ENCODE measurements at regions not wholly inside any gene's neighbourhood (a gene's known extent, or its start where the extent isn't known, plus 50 kb on each side); places are given as distances from the start of the nearest gene placed in this dataset.
A peak's percentile ranks its signal among the peaks of the same experiment; 100 is the strongest.

DNA sequence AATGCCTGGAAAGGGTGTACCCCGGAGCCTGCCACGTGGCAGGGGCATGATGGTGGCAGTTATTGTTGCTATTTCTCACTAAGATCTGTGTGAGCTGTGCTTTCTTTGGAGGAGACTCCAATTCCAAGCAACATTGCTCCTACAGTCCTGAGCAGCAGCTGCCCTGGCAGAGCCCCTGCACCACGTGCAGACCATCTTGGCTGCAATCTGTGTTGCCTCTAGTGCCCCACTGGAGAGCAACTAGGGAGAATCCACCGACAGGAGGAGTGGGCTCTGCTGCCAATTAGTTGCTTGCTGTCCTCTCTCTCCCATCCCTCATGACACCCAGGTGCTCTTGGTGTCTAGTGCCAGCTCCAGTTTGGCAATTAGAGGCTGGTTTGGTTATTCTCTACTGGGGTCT is 116.0 kb downstream of the PXDC1 start:
- H3K9me3 Mint-ChIP-seq = peaks cover 0 to 2% (median 0%) of the 10 kb centered on the region in 5 donors
- Histone ChIP-seq H3K27ac (ENCODE audit: low read depth, low read length) (no peak overlapping the region), H3K27me3 (ENCODE audit: insufficient read depth, low read length, poor library complexity, severe bottlenecking) (no peaks in the 10 kb centered on the region), H3K9me3 (ENCODE audit: low read length) (no peaks in the 10 kb centered on the region), H3K4me3 (ENCODE audit: low read length) (no peak overlapping the region), H3K4me1 (ENCODE audit: insufficient read depth, low read length) (no peaks in the 10 kb centered on the region), H3K36me3 (ENCODE audit: insufficient read depth, low read length) (no peaks in the 10 kb centered on the region)
- peaks cover 2 to 20% of the 10 kb centered on the region in 2 donors for H3K27me3 Mint-ChIP-seq
- no peak overlapping the region for H3K4me3 Mint-ChIP-seq
- no peak for DNase-seq
- ChIA-PET CTCF (no interaction called here), POLR2A (no interaction called here)
- H3K27ac Mint-ChIP-seq = no peak overlapping the region
- H3K36me3 Mint-ChIP-seq = no peaks in the 10 kb centered on the region
- no peaks in the 10 kb centered on the region for H3K4me1 Mint-ChIP-seq

DNA sequence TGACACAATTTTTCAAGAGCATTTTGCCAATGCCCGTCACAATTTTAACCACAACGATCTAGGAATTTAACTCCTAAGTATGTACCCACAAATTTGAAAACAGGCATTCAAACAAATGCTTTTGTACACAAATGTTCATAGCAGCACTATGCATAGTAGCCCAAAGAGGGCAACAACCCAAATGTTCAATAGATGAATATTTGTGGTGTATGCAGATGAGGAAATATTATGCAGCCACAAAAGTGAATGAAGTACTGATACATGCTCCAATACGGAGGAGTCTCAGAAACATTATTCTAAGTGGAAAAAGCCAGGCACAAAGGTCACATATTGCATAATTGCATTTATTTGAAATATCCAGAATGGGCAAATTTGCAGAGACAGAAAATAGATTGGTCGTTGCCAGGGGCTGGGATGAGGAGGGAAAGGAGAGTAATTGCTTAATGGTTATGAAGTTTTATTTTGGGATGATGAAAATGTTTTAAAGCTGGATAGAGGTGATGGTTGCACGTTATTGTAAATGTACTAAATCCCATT is 117.2 kb downstream of the PXDC1 start:
- no peak overlapping the region for H3K4me3 Mint-ChIP-seq

DNA sequence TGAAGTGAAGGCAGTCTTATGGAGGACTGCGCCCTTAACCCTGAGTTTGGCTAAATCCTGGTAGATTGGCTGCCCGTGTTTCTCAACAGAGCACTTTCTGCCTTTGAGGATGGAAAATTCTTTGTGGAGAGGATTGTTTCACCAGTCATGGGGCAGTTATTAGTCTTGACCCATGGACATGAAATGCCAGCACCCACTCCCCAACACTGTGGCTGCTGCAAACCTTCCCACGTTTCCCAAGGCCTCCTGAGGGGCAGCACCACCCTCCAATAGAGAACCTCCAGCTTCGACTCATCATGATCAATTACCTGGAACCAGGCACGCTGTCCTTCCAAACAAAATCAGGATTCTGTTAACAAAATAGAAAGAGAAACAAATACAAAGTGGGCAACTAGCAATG is 117.8 kb downstream of the PXDC1 start:
- Mint-ChIP-seq H3K27ac (no peak overlapping the region), H3K27me3 (peaks cover 4 to 23% of the 10 kb centered on the region in 2 donors), H3K36me3 (no peaks in the 10 kb centered on the region), H3K4me3 (no peak overlapping the region), H3K9me3 (peaks cover 0 to 2% (median 0%) of the 10 kb centered on the region in 5 donors), H3K4me1 (no peaks in the 10 kb centered on the region)
- Histone ChIP-seq H3K27me3 (ENCODE audit: insufficient read depth, low read length, poor library complexity, severe bottlenecking) (no peaks in the 10 kb centered on the region), H3K9me3 (ENCODE audit: low read length) (no peaks in the 10 kb centered on the region), H3K36me3 (ENCODE audit: insufficient read depth, low read length) (no peaks in the 10 kb centered on the region), H3K4me1 (ENCODE audit: insufficient read depth, low read length) (no peaks in the 10 kb centered on the region), H3K4me3 (ENCODE audit: low read length) (no peak overlapping the region), H3K27ac (ENCODE audit: low read depth, low read length) (no peak overlapping the region)
- POLR2A ChIA-PET = no interaction called here
- no peak for DNase-seq
- CTCF ChIA-PET = no interaction called here

More for the DNA sequence above, 117.2 kb downstream of the PXDC1 start:
- Mint-ChIP-seq H3K4me1 (no peaks in the 10 kb centered on the region), H3K36me3 (no peaks in the 10 kb centered on the region), H3K9me3 (peaks cover 0 to 2% (median 0%) of the 10 kb centered on the region in 5 donors), H3K27me3 (peaks cover 4 to 23% of the 10 kb centered on the region in 2 donors), H3K27ac (no peak overlapping the region)
- DNase-seq = no peak
- Histone ChIP-seq H3K4me1 (ENCODE audit: insufficient read depth, low read length) (no peaks in the 10 kb centered on the region), H3K4me3 (ENCODE audit: low read length) (no peak overlapping the region), H3K9me3 (ENCODE audit: low read length) (no peaks in the 10 kb centered on the region), H3K27ac (ENCODE audit: low read depth, low read length) (no peak overlapping the region), H3K36me3 (ENCODE audit: insufficient read depth, low read length) (no peaks in the 10 kb centered on the region), H3K27me3 (ENCODE audit: insufficient read depth, low read length, poor library complexity, severe bottlenecking) (no peaks in the 10 kb centered on the region)
- CTCF ChIA-PET = no interaction called here
- POLR2A ChIA-PET = no interaction called here

DNA sequence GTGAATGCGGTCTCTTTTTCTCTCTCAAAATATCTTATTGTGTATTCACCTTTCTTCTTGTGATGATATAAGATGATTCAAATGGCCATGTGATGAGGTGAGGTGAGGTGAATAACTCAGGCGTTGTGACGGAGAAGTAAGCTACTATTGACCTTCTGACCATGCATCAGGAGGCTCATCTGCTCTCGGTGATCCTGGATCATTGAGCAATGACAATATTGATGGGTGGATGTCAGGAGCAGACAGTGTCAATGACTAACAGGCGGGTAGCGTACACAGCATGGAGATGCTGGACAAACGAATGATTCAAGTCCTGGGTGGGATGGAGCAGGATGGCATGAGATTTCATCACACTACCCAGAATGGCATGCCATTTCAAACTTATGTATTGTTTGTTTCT is 119.6 kb downstream of the PXDC1 start:
- H3K9me3 Mint-ChIP-seq = no peaks in the 10 kb centered on the region
- no peak for DNase-seq
- ChIA-PET POLR2A (no interaction called here), CTCF (no interaction called here)
- H3K4me3 ChIP-seq (ENCODE audit: low read length) = no peak overlapping the region
- H3K36me3 ChIP-seq (ENCODE audit: insufficient read depth, low read length) = no peaks in the 10 kb centered on the region
- H3K4me1 ChIP-seq (ENCODE audit: insufficient read depth, low read length) = no peaks in the 10 kb centered on the region
- H3K27ac ChIP-seq (ENCODE audit: low read depth, low read length) = no peak overlapping the region
- H3K27ac Mint-ChIP-seq = no peak overlapping the region
- H3K27me3 ChIP-seq (ENCODE audit: insufficient read depth, low read length, poor library complexity, severe bottlenecking) = peaks cover 3% of the 10 kb centered on the region
- H3K9me3 ChIP-seq (ENCODE audit: low read length) = no peaks in the 10 kb centered on the region
- no peak overlapping the region for H3K4me3 Mint-ChIP-seq
- H3K27me3 Mint-ChIP-seq = peaks cover 4 to 31% of the 10 kb centered on the region in 2 donors
- H3K36me3 Mint-ChIP-seq = no peaks in the 10 kb centered on the region
- H3K4me1 Mint-ChIP-seq = no peaks in the 10 kb centered on the region

DNA sequence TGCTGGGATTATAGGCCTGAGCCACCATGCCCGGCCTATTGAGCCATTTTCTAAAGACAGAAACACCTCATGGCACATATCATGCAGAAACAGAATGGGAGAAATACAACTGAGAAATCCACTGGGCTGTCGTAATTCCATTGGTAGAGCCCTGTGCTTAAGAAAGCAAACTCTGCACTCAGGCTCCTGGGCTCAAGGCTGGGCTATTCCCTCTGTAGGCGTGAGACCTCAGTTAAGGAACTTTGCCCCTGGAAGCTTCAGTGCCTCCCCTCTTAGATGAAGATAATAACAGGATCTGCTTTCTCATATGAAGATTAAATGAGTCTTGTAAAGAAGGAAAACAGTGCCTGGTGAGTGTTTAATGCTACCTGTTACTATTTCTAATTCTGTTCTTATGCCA is 120.3 kb downstream of the PXDC1 start:
- no peaks in the 10 kb centered on the region for H3K4me1 Mint-ChIP-seq
- Histone ChIP-seq H3K27me3 (ENCODE audit: insufficient read depth, low read length, poor library complexity, severe bottlenecking) (peaks cover 3% of the 10 kb centered on the region), H3K4me1 (ENCODE audit: insufficient read depth, low read length) (no peaks in the 10 kb centered on the region), H3K4me3 (ENCODE audit: low read length) (no peak overlapping the region), H3K36me3 (ENCODE audit: insufficient read depth, low read length) (no peaks in the 10 kb centered on the region), H3K27ac (ENCODE audit: low read depth, low read length) (no peak overlapping the region), H3K9me3 (ENCODE audit: low read length) (no peaks in the 10 kb centered on the region)
- H3K27ac Mint-ChIP-seq = no peak overlapping the region
- ChIA-PET POLR2A (no interaction called here), CTCF (no interaction called here)
- H3K27me3 Mint-ChIP-seq = peaks cover 5 to 31% of the 10 kb centered on the region in 2 donors
- DNase-seq = no peak
- H3K9me3 Mint-ChIP-seq = no peaks in the 10 kb centered on the region
- no peak overlapping the region for H3K4me3 Mint-ChIP-seq
- H3K36me3 Mint-ChIP-seq = no peaks in the 10 kb centered on the region

DNA sequence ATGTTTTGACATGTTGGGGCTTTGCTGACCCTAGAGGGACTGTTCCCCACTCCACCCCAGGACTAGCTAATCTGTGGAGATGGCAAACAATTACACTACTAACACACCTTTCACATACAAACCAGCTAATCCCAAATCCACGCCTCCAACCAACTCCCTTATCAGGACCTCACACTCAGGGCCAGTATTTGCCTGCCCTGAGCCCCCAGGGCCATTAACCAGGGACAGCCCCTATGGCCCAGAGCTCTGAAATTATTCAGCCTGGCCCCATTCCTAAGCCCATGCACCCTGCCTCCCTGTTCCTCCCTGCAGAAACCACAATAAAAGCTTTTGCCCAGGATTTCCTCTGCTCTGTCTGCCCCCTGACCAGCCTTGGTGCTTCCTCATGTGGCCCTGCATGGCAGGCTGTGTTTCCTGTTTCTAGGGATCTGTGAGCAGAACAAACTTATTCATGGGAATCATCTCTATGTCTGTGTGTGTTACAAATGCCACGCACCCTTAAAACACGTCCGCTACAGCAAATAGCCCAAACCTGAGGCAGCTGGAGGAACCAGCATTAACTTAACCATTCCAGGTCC is 121.2 kb downstream of the PXDC1 start:
- no peaks in the 10 kb centered on the region for H3K4me1 Mint-ChIP-seq
- H3K27me3 Mint-ChIP-seq = peaks cover 13 to 38% of the 10 kb centered on the region in 2 donors
- H3K27ac Mint-ChIP-seq = no peak overlapping the region
- no peaks in the 10 kb centered on the region for H3K36me3 Mint-ChIP-seq
- H3K9me3 ChIP-seq (ENCODE audit: low read length) = no peaks in the 10 kb centered on the region
- no peak overlapping the region for H3K27ac ChIP-seq (ENCODE audit: low read depth, low read length)
- DNase-seq = no peak
- ChIA-PET POLR2A (no interaction called here), CTCF (no interaction called here)
- H3K4me1 ChIP-seq (ENCODE audit: insufficient read depth, low read length) = no peaks in the 10 kb centered on the region
- H3K36me3 ChIP-seq (ENCODE audit: insufficient read depth, low read length) = no peaks in the 10 kb centered on the region
- no peak overlapping the region for H3K4me3 ChIP-seq (ENCODE audit: low read length)
- H3K27me3 ChIP-seq (ENCODE audit: insufficient read depth, low read length, poor library complexity, severe bottlenecking) = peaks cover 3% of the 10 kb centered on the region
- no peak overlapping the region for H3K4me3 Mint-ChIP-seq
- H3K9me3 Mint-ChIP-seq = no peaks in the 10 kb centered on the region

DNA sequence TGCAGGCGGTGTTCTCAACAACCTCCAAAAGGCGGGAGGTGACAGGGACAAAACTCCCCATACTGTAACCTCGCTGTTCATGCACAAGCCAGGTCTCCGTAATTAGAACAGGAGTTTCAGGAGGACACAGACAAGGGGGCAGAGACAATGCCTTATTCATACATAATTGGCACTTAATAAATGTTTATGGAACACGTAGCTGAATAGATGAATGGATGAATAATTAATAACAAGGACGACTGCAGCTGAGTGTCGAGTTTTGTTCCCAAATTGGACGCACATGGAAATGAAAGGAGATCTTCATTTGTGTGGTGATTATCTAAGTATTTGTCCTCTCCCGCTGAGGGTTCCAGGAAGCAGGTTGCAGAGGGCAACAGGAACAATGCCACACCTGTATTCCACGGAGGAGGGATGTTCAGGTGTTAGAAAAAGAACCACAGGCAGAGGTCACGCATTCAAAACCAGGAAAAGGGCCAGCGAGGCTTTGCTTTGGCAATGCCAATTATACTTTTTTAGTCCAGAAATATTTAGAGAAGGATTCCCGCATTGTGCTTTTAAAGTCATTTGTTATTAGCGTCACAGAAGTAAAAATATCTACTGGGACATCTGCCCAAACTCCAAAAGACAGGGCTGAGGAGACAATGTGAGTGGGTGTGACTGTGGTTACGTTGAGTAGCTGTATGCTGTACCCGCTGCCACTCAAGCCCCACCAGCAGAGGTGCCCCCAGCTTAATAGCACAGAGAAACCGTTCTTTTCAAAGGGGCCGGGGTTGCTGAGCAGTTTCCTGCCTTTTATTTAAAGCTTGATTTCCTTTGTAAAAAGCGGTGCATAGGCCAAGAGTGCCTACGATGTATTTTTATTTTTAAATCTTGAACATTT is 123.3 kb downstream of the PXDC1 start:
- Mint-ChIP-seq H3K4me1 (peaks cover 4 to 5% (median 5%) of the 10 kb centered on the region in 3 donors), H3K9me3 (peaks cover 0 to 2% (median 0%) of the 10 kb centered on the region in 5 donors), H3K36me3 (no peaks in the 10 kb centered on the region), H3K27me3 (peaks cover 21 to 54% of the 10 kb centered on the region in 2 donors), H3K4me3 (no peak overlapping the region), H3K27ac (no peak overlapping the region)
- Histone ChIP-seq H3K9me3 (ENCODE audit: low read length) (no peaks in the 10 kb centered on the region), H3K27ac (ENCODE audit: low read depth, low read length) (no peak overlapping the region), H3K36me3 (ENCODE audit: insufficient read depth, low read length) (no peaks in the 10 kb centered on the region), H3K4me1 (ENCODE audit: insufficient read depth, low read length) (no peaks in the 10 kb centered on the region), H3K4me3 (ENCODE audit: low read length) (no peak overlapping the region), H3K27me3 (ENCODE audit: insufficient read depth, low read length, poor library complexity, severe bottlenecking) (peaks cover 15% of the 10 kb centered on the region)
- POLR2A ChIA-PET = no interaction called here
- CTCF ChIA-PET = no interaction called here
- DNase-seq = peak in 1 of 5 donors; percentile 40

DNA sequence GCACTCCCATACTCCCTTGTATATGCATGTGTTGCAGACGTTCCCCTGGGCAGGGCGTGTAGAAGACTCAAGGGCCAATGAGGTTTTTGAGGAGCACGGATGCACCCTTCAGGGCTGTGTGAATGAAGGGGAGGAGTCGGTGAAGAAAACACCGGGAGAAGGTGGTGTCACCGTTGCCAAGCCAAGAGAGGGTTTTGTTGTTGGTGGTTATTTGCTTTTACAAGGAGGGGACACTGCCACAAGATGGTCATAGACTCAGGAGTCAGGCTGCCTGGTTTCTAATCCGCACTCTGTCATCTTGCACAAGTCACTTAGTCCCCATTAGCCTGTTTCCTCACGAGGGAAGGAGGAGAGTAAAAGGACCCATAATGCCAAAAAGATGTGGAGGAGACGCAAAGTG is 124.0 kb downstream of the PXDC1 start:
- ChIA-PET CTCF (no interaction called here), POLR2A (no interaction called here)
- H3K27me3 ChIP-seq (ENCODE audit: insufficient read depth, low read length, poor library complexity, severe bottlenecking) = peaks cover 15% of the 10 kb centered on the region
- H3K4me3 ChIP-seq (ENCODE audit: low read length) = no peak overlapping the region
- H3K4me1 Mint-ChIP-seq = peaks cover 4 to 5% (median 5%) of the 10 kb centered on the region in 3 donors
- no peaks in the 10 kb centered on the region for H3K36me3 ChIP-seq (ENCODE audit: insufficient read depth, low read length)
- H3K4me1 ChIP-seq (ENCODE audit: insufficient read depth, low read length) = no peaks in the 10 kb centered on the region
- DNase-seq = no peak
- H3K4me3 Mint-ChIP-seq = no peak overlapping the region
- H3K27ac Mint-ChIP-seq = no peak overlapping the region
- peaks cover 23 to 58% of the 10 kb centered on the region in 2 donors for H3K27me3 Mint-ChIP-seq
- H3K27ac ChIP-seq (ENCODE audit: low read depth, low read length) = no peak overlapping the region
- H3K9me3 Mint-ChIP-seq = peaks cover 0 to 2% (median 0%) of the 10 kb centered on the region in 5 donors
- H3K36me3 Mint-ChIP-seq = no peaks in the 10 kb centered on the region
- no peaks in the 10 kb centered on the region for H3K9me3 ChIP-seq (ENCODE audit: low read length)
